ENCODE measurements at regions not wholly inside any gene's neighbourhood (a gene's known extent, or its start where the extent isn't known, plus 50 kb on each side); places are given as distances from the start of the nearest gene placed in this dataset.

DNA sequence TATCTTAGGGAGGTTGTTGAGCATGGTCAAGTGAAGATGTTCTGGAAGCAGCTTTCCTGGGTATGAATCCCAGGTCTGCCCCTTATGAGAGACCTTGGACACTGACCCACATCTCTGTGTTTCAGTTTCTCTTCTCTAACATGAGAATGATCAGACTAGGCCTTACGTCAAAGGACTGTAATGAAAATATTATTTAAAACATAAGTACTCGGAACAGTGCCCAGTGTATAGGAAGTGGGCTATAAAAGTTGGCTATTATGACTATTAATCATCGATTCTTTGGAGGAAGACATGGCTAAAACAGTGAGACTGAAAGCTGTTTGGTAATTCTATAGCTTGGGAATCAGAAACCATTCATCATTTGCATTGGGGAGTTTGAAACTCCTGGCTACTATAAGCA lies 65.3 kb upstream of the MYO10 start:
- DNase-seq (ENCODE audit: low read depth in 1 of 2, low spot score in 1 of 2), result no peak

DNA sequence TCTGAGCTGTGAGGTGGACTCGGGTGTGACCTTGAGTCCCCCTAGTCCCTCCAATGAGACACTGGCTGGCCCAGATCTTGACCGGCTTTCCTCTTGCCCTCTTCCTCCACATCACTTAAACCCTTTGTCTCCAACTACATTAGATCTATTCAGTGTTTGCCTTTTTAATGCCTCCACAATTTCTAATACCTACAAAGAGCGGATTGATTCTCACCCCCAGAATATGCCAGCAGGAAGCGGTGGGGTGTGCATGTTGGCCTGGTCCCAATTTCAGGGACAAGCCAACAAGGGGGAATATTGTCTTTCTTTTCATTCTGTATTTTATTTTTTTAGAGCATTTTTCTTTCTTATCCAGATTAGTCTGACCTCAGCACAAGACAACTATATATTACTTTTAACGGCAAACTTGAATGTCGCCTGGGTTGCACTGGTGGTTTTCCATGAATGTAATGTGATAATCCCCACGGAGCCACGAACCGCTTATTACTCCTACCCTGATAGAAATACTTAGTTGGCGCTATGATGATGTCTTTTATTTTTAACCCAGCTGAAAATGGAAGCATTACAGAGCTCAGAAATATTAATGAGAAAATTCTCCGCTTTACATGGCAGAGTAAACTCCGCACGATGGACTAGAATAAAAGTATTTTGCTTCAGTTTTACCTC lies 68.5 kb upstream of the MYO10 start:
- H3K27me3 ChIP-seq (ENCODE audit: insufficient read depth, poor library complexity, severe bottlenecking), result no peaks in the 10 kb centered on the region
- no peak overlapping the region for H3K4me3 ChIP-seq (replicated peaks; ENCODE audit: insufficient read depth, low read length)
- no peak for TF ChIP-seq SPI1 (IDR thresholded peaks at IDR 0.05; ENCODE audit: borderline replicate concordance, low read depth)
- no peak for TF ChIP-seq GABPA (IDR thresholded peaks at IDR 0.05; ENCODE audit: low read depth)
- TF ChIP-seq, protein P1, sequence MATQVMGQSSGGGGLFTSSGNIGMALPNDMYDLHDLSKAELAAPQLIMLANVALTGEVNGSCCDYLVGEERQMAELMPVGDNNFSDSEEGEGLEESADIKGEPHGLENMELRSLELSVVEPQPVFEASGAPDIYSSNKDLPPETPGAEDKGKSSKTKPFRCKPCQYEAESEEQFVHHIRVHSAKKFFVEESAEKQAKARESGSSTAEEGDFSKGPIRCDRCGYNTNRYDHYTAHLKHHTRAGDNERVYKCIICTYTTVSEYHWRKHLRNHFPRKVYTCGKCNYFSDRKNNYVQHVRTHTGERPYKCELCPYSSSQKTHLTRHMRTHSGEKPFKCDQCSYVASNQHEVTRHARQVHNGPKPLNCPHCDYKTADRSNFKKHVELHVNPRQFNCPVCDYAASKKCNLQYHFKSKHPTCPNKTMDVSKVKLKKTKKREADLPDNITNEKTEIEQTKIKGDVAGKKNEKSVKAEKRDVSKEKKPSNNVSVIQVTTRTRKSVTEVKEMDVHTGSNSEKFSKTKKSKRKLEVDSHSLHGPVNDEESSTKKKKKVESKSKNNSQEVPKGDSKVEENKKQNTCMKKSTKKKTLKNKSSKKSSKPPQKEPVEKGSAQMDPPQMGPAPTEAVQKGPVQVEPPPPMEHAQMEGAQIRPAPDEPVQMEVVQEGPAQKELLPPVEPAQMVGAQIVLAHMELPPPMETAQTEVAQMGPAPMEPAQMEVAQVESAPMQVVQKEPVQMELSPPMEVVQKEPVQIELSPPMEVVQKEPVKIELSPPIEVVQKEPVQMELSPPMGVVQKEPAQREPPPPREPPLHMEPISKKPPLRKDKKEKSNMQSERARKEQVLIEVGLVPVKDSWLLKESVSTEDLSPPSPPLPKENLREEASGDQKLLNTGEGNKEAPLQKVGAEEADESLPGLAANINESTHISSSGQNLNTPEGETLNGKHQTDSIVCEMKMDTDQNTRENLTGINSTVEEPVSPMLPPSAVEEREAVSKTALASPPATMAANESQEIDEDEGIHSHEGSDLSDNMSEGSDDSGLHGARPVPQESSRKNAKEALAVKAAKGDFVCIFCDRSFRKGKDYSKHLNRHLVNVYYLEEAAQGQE (IDR thresholded peaks at IDR 0.05; ENCODE audit: insufficient replicate concordance, low read depth), result no peak
- TF ChIP-seq POLR2AphosphoS5 (IDR thresholded peaks at IDR 0.05; ENCODE audit: low read depth), result no peak
- TF ChIP-seq, protein P2, sequence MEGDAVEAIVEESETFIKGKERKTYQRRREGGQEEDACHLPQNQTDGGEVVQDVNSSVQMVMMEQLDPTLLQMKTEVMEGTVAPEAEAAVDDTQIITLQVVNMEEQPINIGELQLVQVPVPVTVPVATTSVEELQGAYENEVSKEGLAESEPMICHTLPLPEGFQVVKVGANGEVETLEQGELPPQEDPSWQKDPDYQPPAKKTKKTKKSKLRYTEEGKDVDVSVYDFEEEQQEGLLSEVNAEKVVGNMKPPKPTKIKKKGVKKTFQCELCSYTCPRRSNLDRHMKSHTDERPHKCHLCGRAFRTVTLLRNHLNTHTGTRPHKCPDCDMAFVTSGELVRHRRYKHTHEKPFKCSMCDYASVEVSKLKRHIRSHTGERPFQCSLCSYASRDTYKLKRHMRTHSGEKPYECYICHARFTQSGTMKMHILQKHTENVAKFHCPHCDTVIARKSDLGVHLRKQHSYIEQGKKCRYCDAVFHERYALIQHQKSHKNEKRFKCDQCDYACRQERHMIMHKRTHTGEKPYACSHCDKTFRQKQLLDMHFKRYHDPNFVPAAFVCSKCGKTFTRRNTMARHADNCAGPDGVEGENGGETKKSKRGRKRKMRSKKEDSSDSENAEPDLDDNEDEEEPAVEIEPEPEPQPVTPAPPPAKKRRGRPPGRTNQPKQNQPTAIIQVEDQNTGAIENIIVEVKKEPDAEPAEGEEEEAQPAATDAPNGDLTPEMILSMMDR (IDR thresholded peaks at IDR 0.05; ENCODE audit: insufficient read depth, low read length), result no peak
- no peak for DNase-seq (ENCODE audit: low read depth in 1 of 2, low spot score in 1 of 2)
- no peak overlapping the region for H3K27ac ChIP-seq (replicated peaks)

More for the DNA sequence above, 65.3 kb upstream of the MYO10 start:
- no peaks in the 10 kb centered on the region for H3K27me3 ChIP-seq (ENCODE audit: insufficient read depth, poor library complexity, severe bottlenecking)
- no peak overlapping the region for H3K4me3 ChIP-seq (replicated peaks; ENCODE audit: insufficient read depth, low read length)
- H3K27ac ChIP-seq (replicated peaks), result no peak overlapping the region
- TF ChIP-seq SPI1 (IDR thresholded peaks at IDR 0.05; ENCODE audit: borderline replicate concordance, low read depth), result no peak
- no peak for TF ChIP-seq GABPA (IDR thresholded peaks at IDR 0.05; ENCODE audit: low read depth)
- TF ChIP-seq, protein P1 (IDR thresholded peaks at IDR 0.05; ENCODE audit: insufficient replicate concordance, low read depth), result no peak
- TF ChIP-seq, protein P2 (IDR thresholded peaks at IDR 0.05; ENCODE audit: insufficient read depth, low read length), result no peak
- TF ChIP-seq POLR2AphosphoS5 (IDR thresholded peaks at IDR 0.05; ENCODE audit: low read depth), result no peak

DNA sequence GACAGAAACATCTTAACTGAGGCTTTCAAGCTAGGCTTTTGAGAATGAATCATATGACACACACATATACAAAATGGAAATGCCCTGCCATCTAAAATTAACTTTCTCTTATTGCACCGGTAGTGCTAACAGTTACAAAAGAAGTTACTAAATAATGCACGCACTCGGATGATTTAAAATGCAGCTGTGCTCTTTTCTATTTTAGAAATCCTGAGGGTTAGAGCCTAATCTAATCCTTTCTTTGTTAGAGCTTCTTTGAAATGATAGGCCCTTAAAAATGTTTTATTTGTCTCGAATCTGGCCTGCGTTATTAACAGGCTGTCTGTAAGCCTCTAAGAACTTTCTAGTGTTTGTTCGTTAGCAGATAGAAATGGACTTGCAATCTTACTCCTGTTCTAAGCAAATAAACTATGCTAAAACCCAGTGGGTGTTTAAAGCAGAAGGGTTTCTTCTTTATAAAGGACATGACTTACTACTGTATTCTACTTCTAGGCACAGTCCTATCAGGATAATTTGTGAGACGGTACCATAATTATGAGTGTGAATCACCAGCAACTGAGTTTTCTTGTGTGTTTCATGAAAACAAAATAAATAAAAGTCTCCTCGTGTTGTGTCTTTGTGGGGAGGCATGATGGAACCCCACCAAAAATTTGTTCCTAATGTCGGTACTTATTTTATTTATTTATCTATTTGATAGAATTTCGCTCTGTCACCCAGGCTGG lies 69.2 kb upstream of the MYO10 start:
- H3K27ac ChIP-seq (replicated peaks), result no peak overlapping the region
- TF ChIP-seq GABPA (IDR thresholded peaks at IDR 0.05; ENCODE audit: low read depth) (no peak), SPI1 (IDR thresholded peaks at IDR 0.05; ENCODE audit: borderline replicate concordance, low read depth) (no peak), POLR2AphosphoS5 (IDR thresholded peaks at IDR 0.05; ENCODE audit: low read depth) (no peak)
- TF ChIP-seq, protein P1 (IDR thresholded peaks at IDR 0.05; ENCODE audit: insufficient replicate concordance, low read depth), result no peak
- TF ChIP-seq, protein P2 (IDR thresholded peaks at IDR 0.05; ENCODE audit: insufficient read depth, low read length), result no peak
- H3K27me3 ChIP-seq (ENCODE audit: insufficient read depth, poor library complexity, severe bottlenecking), result no peaks in the 10 kb centered on the region
- no peak for DNase-seq (ENCODE audit: low read depth in 1 of 2, low spot score in 1 of 2)
- no peak overlapping the region for H3K4me3 ChIP-seq (replicated peaks; ENCODE audit: insufficient read depth, low read length)

Measured in HL-60 (cell line).